Left renal pelvis (tissue), 4 donors: ENCODE measurements at regions not wholly inside any gene's neighbourhood (a gene's known extent, or its start where the extent isn't known, plus 50 kb on each side); places are given as distances from the start of the nearest gene placed in this dataset.
"Not testable (repeated sequence)": the region's sequence is repeated elsewhere in the genome, so short reads cannot be mapped to it uniquely, and the experiment has no call there.

Experiments
- DNase-seq, 4 donors: peaks; one replicate each; pipeline ENCODE4 v3.0.0-alpha.2; 2013; ENCODE audit warnings: low read depth in 4 of 4, low spot score in 3 of 4

DNA sequence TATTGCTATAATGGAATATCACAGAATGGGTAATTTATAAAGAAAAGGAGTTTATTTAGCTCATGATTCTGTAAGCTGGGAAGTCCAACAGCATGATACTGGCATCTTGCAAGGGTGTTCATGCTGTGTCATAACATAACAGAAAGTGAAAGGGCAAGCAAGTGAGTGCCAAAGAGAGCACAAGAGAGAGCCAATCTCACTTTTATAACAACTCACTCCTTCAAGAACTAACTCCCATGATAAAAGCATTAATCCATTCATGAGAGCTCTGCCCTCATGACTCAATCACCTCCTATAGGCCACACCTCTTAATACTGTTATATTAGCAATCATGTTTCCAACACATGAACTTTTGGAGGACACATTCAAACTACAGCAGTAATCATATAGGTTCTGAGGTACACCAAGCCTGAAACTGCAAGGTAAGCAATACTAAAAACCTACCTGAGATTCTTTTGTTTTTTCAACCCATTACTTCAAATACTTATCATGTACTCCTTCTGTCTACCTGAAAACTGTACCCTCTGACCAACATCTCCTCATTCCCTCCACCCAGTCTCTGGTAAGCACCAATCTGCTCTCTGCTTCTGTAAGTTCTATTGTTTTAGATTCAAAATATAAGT is 219.7 kb downstream of the MTERF1 start:
- DNase-seq: no peak

- no peak for DNase-seq
These were observed 218.8 kb downstream of the MTERF1 start for GRCh38 chr7:91661727-91662126.

DNA sequence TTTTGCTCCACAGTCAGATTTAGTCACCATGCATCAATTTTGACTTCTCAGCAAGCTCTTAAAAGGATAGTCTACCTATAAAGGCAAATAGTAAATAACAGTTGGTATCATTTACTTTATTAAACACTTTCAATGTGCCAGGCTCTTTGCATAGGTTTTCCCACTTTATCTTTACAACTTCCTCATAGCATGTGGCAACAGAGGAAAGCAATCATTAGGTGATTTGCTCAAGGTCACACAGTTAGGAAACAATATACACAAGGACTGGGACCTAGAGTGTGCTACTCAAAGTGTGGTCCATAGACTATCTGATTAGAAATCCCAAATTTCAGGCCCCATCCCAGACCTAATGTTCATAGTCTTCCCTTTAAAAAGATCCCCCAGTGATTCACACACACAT is 212.3 kb downstream of the MTERF1 start:
- DNase-seq: no peak

DNA sequence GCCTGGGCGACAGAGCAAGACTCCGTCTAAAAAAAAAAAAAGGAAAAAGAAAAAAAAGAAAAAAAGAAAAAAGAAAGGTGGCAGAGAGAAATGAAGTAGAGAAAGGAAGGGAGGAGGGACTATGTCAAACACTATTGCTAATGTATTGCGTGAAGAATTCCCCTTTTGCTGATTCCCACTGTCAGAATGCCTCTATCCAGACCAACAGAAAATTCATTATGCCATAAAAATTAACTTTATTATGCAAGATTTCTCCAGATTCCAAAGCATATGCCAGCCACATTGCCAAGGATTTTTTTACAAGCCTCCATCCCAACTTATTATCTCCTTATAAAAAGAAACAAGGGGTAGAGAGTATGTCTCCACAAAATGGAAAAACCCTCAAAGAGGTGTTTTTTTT is 209.3 kb downstream of the MTERF1 start:
- DNase-seq: no peak

DNA sequence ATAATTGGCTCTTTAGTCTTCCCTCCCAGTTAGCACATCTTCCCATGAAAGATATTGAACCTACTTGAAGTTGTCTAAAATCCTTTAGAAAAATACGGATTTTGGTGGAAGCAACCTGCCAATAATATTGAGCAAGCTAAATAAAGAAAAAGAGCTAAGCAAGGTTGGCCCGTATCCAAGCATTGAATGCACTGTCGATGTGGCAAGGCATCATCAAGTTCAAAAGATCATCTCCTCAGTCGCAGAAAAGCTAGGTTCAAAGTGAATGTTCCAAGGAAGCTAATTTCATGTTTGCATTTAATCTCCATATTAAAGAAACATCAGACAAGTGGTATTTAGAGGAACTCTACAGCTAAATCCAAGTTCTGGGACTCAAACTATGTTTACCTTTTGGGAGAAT is 206.0 kb downstream of the MTERF1 start:
- DNase-seq: no peak

- no peak for DNase-seq
These were observed 198.8 kb downstream of the MTERF1 start for GRCh38 chr7:91681718-91682117.

DNA sequence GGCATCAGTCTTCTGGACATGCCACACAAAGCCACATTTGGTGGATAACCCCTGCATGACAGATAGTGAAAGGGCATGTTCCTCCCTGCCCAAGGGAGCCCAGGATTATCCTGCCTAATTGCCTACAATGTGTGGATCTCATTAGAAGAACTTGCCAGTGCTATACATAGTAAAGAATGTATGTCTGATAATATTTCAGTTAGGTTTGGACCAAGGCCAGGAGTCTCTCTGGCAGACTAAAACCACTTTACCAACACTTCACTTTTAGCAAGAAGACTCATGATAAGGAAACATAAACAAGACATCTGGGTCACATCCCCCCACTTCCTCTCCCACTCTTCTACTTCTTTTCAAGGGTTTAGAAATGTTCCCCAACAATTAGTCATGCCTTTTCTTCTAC is 196.7 kb downstream of the MTERF1 start:
- DNase-seq: no peak

DNA sequence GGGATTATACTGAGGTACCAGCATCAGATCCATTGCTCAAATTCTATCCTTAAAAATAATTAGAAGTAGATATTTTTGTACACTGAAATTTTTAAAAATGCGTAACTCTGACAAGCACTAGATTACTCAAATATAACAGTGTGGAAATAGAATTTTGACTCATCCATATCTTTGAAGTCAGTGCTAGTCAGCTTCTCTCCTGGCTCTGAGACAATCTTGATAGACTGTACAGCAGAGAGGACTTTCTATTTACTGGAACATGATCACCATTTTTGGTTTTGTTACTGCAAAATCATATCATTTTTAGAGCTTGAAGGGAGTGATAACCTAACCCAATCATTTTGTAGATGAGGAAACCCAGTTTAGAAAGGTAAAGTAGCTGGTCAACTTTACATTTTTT is 195.0 kb downstream of the MTERF1 start:
- no peak for DNase-seq

- DNase-seq: no peak
These were observed 189.9 kb downstream of the MTERF1 start for GRCh38 chr7:91690541-91691070.

- DNase-seq: no peak
These were observed 188.6 kb downstream of the MTERF1 start for GRCh38 chr7:91691865-91692264.

GRCh38 chr7:91692800-91693199 is 187.7 kb downstream of the MTERF1 start:
- DNase-seq: no peak

- DNase-seq: no peak
These were observed 186.1 kb downstream of the MTERF1 start for GRCh38 chr7:91694351-91694841.

- no peak for DNase-seq
These were observed 169.6 kb downstream of the MTERF1 start for GRCh38 chr7:91710881-91711280.

- no peak for DNase-seq
These were observed 166.8 kb downstream of the MTERF1 start for GRCh38 chr7:91713669-91714068.

DNA sequence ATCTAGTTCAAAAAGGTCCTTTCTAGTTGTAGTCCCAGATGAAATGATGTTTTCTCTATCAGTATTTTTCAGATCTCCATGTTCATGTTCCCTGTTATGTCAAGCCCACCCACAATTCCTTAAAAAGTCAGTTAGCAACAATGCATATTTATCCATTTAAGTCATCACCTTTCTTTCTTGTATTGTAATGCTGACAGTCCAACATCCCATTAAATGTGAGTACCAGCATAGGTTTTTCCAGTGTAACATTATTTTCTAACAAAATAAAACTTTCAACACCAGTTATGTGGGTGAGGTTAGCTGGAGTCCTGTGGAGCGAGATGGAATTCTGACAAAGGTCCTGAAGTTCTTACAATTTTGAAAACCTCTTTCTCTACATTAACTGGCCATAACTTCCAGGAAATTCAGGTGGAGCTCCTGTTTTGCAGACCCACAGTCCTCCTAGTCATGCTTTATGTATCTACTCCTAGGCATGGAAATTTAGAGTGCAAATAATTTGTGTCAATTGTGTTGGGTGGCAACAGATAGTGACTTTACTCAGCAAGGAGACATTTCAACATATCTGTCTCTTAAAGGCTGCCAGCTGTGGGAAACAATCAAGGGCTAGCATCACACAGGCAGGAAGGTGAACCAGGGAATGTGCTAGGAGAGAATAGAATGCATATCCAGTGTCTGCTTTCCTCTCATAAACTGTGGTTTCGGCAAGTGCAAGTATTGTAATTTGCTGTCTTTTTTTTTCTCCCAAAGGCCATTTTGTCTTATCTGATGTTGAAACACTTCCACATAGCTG is 162.6 kb downstream of the MTERF1 start:
- no peak for DNase-seq

DNA sequence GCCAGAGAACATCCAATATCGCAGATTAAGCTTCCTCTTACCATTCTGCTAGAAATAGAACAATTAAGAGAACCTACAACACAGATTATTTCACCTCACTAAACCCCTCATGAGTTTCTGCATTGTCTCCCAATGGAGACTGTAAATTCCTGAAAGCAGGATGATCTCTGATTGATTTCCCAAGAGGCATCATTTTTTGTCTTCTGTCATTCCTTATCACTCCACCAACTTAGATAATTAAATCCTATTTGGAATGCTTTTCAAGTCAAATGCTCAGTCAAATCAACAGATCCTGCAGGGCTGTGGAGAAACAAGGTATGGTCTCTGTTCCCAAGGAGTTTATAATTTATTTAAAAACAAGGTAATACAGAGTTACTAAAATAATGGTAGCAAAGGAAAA is 161.5 kb downstream of the MTERF1 start:
- DNase-seq: no peak

DNA sequence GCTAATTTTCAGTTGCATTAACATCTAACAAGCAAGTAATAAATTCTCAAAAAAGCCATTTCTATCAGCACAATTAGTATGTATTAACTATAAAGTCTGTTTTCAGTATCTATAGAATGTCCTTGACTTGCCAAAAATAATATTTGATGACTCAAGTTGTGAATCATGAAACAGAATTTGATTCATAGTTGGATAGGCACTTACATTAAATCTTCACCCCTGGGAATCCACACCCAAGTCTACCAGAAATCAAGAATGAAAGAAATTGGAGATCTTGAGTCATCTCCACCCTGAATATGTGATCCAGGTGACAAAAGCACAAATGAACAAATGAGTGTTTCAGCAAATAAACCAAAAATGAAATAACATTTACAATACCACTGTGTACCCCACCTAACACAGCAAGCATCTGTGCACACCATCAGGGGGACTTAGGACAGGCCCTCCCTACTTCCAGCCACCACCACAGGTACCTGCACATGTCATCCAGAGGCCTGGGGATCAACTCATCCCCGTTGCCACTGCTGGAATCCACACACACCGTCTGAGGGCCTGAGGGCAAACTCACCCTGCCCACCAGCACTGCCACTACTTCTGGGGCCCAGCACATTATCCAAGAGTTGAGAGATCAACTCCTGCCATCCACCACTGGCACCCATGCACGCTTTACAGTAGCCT is 160.1 kb downstream of the MTERF1 start:
- DNase-seq: no peak

DNA sequence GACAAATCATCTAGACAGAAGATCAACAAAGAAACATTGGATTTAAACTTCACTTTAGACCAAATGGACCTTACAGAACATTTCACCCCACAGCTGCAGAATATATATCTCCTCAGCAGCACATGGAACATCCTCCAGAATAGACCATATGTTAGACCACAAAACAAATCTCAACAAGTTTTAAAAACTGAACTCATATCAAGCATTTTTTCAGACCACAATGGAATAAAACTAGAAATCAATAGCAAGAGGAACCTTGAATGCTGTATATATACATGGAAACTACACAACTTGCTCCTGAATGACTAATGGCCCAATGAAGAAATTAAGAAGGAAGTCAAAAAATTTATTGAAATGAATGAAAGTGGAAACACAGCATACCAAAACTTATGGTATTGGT is 157.7 kb downstream of the MTERF1 start:
- DNase-seq: no peak

DNA sequence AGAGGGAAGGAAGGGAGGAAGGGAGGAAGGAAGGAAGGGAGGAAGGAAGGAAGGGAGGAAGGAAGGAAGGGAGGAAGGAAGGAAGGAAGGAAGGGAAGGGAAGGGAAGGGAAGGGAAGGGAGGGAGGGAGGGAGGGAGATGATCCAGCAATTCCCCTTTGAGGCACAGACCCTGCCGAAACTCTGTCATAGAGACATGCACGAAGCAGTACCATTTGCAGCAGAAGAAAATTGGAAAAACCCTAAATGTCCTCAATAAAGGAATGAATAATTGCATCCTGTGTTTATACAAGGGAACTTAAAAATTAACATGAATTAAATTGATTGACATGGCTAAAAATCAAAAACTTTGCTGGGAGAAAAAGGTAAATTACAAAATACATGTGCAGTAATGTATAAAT is 151.5 kb downstream of the MTERF1 start:
- DNase-seq: not testable (repeated sequence)

GRCh38 chr7:91731976-91732375 is 148.5 kb downstream of the MTERF1 start:
- no peak for DNase-seq

DNA sequence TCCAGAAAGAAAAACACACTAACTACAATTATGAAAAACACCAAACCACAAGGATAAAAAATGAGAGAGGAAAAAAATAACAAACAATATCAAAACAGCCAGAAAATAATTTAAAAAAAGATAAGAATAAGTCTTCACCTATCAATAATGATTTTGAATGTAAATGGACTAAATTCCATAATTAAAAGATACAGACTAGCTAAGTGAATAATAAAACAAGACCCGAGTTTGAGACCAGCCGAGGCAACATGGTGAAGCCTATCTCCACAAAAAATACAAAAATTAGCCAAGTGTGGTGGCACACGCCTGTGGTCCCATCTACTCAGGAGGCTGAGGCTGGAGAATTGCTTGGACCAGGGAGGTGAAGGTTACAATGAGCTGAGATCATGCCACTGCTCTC is 131.1 kb downstream of the MTERF1 start:
- DNase-seq: no peak

DNA sequence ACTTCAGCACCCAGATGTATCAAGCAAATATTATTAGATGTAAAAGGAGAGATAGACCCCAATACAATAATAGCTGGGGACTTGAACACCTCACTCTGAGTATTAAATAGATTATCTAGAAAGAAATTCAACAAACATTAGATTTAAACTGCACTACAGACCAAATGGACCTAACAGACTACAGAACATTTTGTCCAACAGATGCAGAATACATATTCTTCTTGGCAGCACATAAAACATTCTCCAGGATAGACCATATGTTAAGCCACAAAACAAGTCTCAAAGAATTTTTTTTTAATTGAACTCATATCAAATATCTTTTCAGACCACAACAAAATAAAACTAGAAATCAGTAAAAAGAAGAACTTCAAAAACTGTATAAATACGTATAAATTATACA is 130.4 kb downstream of the MTERF1 start:
- no peak for DNase-seq
